Caco-2 (cell line): ENCODE measurements at regions not wholly inside any gene's neighbourhood (a gene's known extent, or its start where the extent isn't known, plus 50 kb on each side); places are given as distances from the start of the nearest gene placed in this dataset.

Experiments used
- BruUV-seq: library from RNA; stranded (reverse); fragments of 400-500 nt; replicated peaks from 2 replicates; lab custom pipeline; 2021; lab: Mats Ljungman, UMichigan
- CTCF ChIA-PET: fragments of 300-600 bp; sonication (Branson Sonifier 250); formaldehyde crosslinking; loops from one replicate; lab custom pipeline; 2022; ENCODE audit warnings: antibody characterized with exemption; lab: Charles Lee
- POLR2A ChIA-PET: fragments of 300-600 bp; sonication (Branson Sonifier 250); formaldehyde crosslinking; loops from one replicate; lab custom pipeline; 2022; ENCODE audit warnings: antibody characterized with exemption; lab: Charles Lee
- DNase-seq, 2 experiments: peaks; one replicate each; pipeline versions ENCODE4 v3.0.0 to v3.0.0-alpha.2; 2020 to 2022
- H3K27me3 ChIP-seq: replicated peaks from 2 replicates; pipeline ENCODE4 v1.6.0; 2011; ENCODE audit warnings: low read length; ENCODE audit not compliant: control insufficient read depth, insufficient read depth
- H3K36me3 ChIP-seq: 2 replicates; pipeline ENCODE4 v1.5.1; 2011; ENCODE audit warnings: low read length; ENCODE audit not compliant: control insufficient read depth, insufficient read depth
- H3K4me1 ChIP-seq: fragments of 250-450 bp; sonication (Bioruptor Pico); 2 replicates; pipeline ENCODE4 v1.5.1; 2020; ENCODE audit warnings: mild to moderate bottlenecking
- H3K4me3 ChIP-seq: 2 replicates; pipeline ENCODE4 v1.5.1; 2011; ENCODE audit warnings: low read depth, mild to moderate bottlenecking, control low read depth, low read length
- H3K9me3 ChIP-seq: fragments of 250-450 bp; sonication (Bioruptor Pico); 2 replicates; pipeline ENCODE4 v1.5.1; 2020; ENCODE audit warnings: mild to moderate bottlenecking, moderate library complexity
- H3K27ac Mint-ChIP-seq: one replicate; pipeline ENCODE4 v1.8.0; 2022; ENCODE audit warnings: mixed read lengths; ENCODE audit not compliant: unreplicated experiment
- H3K27me3 Mint-ChIP-seq: one replicate; pipeline ENCODE4 v1.8.0; 2022; ENCODE audit warnings: mixed read lengths; ENCODE audit not compliant: insufficient read depth, unreplicated experiment
- H3K36me3 Mint-ChIP-seq: one replicate; pipeline ENCODE4 v1.8.0; 2022; ENCODE audit warnings: mild to moderate bottlenecking, mixed read lengths; ENCODE audit not compliant: insufficient read depth, unreplicated experiment
- H3K4me1 Mint-ChIP-seq: one replicate; pipeline ENCODE4 v1.8.0; 2022; ENCODE audit warnings: low read depth, mixed read lengths; ENCODE audit not compliant: unreplicated experiment
- H3K4me3 Mint-ChIP-seq: one replicate; pipeline ENCODE4 v1.8.0; 2022; ENCODE audit warnings: mild to moderate bottlenecking, moderate library complexity, mixed read lengths; ENCODE audit not compliant: unreplicated experiment
- H3K9me3 Mint-ChIP-seq: one replicate; pipeline ENCODE4 v1.8.0; 2022; ENCODE audit warnings: mixed read lengths; ENCODE audit not compliant: unreplicated experiment
- CTCF ChIP-seq, 2 experiments: fragments of 200-600 bp in 1 of 2; IDR thresholded peaks; 1 replicate in 1 of 2; 2 replicates in 1 of 2; pipeline versions ENCODE4 v1.5.1 to v1.8.0; 2011 to 2022; ENCODE audit warnings: antibody characterized with exemption in 1 of 2, control low read depth in 1 of 2, inconsistent platforms in 1 of 2, low read depth in 1 of 2, low read length in 1 of 2, mild to moderate bottlenecking in 1 of 2, moderate library complexity in 1 of 2; ENCODE audit not compliant: insufficient read depth in 1 of 2, severe bottlenecking in 1 of 2, unreplicated experiment in 1 of 2
- intact Hi-C: fragments of 100-400 bp; cut with micrococcal nuclease; formaldehyde crosslinking; loops from one replicate; pipeline ENCODE4 v1.10.0; 2022; ENCODE audit not compliant: unreplicated experiment

- no peak for DNase-seq
- Mint-ChIP-seq H3K9me3 (no peaks in the 10 kb centered on the region), H3K4me3 (no peak overlapping the region), H3K27ac (no peak overlapping the region), H3K27me3 (peaks cover 19% of the 10 kb centered on the region), H3K36me3 (no peaks in the 10 kb centered on the region), H3K4me1 (no peaks in the 10 kb centered on the region)
- H3K27me3 ChIP-seq, result peaks cover 1% of the 10 kb centered on the region
- POLR2A ChIA-PET, result no interaction called here
- no peak for TF ChIP-seq CTCF (IDR thresholded peaks at IDR 0.05; ENCODE audit: insufficient read depth in 1 of 2, low read depth in 1 of 2, low read length in 1 of 2, severe bottlenecking in 1 of 2, unreplicated experiment in 1 of 2)
- H3K9me3 ChIP-seq, result no peaks in the 10 kb centered on the region
- H3K4me1 ChIP-seq, result no peaks in the 10 kb centered on the region
- intact Hi-C loops, result no loop called here
- H3K4me3 ChIP-seq, result no peak overlapping the region
- no peaks in the 10 kb centered on the region for H3K36me3 ChIP-seq
- CTCF ChIA-PET, result interaction anchor here (0.7 kb wide), 1 partner anchor 22 kb away, joined by 3 read pairs; no protein-coding TSS in a partner anchor
- BruUV-seq, result no TSS peak
These were observed 96.3 kb upstream of the WWC1 start for GRCh38 chr5:168195110-168195509.

- CTCF ChIA-PET, result no interaction called here
- no peak for TF ChIP-seq CTCF (IDR thresholded peaks at IDR 0.05; ENCODE audit: insufficient read depth in 1 of 2, low read depth in 1 of 2, low read length in 1 of 2, severe bottlenecking in 1 of 2, unreplicated experiment in 1 of 2)
- H3K9me3 Mint-ChIP-seq, result no peaks in the 10 kb centered on the region
- H3K36me3 ChIP-seq, result no peaks in the 10 kb centered on the region
- H3K4me3 ChIP-seq, result no peak overlapping the region
- intact Hi-C loops, result no loop called here
- H3K27me3 ChIP-seq, result no peaks in the 10 kb centered on the region; the same call in 1 of the 2 replicates
- POLR2A ChIA-PET, result no interaction called here
- no peaks in the 10 kb centered on the region for H3K9me3 ChIP-seq
- BruUV-seq, result no TSS peak
- H3K4me1 ChIP-seq, result no peaks in the 10 kb centered on the region
- H3K27ac Mint-ChIP-seq, result no peak overlapping the region
- H3K36me3 Mint-ChIP-seq, result no peaks in the 10 kb centered on the region
- DNase-seq, result no peak
- H3K27me3 Mint-ChIP-seq, result peaks cover 22% of the 10 kb centered on the region
- H3K4me3 Mint-ChIP-seq, result no peak overlapping the region
- no peaks in the 10 kb centered on the region for H3K4me1 Mint-ChIP-seq
These were observed 93.1 kb upstream of the WWC1 start for GRCh38 chr5:168198359-168198758.

- DNase-seq, result no peak
- Histone ChIP-seq H3K4me3 (no peak overlapping the region), H3K27me3 (no peaks in the 10 kb centered on the region; the same call in 1 of the 2 replicates), H3K36me3 (no peaks in the 10 kb centered on the region), H3K9me3 (no peaks in the 10 kb centered on the region), H3K4me1 (no peaks in the 10 kb centered on the region)
- Mint-ChIP-seq H3K36me3 (no peaks in the 10 kb centered on the region), H3K4me1 (no peaks in the 10 kb centered on the region), H3K9me3 (no peaks in the 10 kb centered on the region), H3K27ac (no peak overlapping the region), H3K27me3 (peaks cover 43% of the 10 kb centered on the region), H3K4me3 (no peak overlapping the region)
- BruUV-seq, result no TSS peak
- TF ChIP-seq CTCF (IDR thresholded peaks at IDR 0.05; ENCODE audit: insufficient read depth in 1 of 2, low read depth in 1 of 2, low read length in 1 of 2, severe bottlenecking in 1 of 2, unreplicated experiment in 1 of 2), result no peak
- ChIA-PET CTCF (no interaction called here), POLR2A (no interaction called here)
- intact Hi-C loops, result no loop called here
These were observed 88.4 kb upstream of the WWC1 start for GRCh38 chr5:168202996-168203395.
